ENCODE measurements at regions not wholly inside any gene's neighbourhood (a gene's known extent, or its start where the extent isn't known, plus 50 kb on each side); places are given as distances from the start of the nearest gene placed in this dataset.

- DNase-seq: no peak
- in situ Hi-C loops (cut with HindIII; ENCODE audit: low pct_ligation_motif_present, low pct_unique_long_range_greater_than_20kb, low sequenced_read_pairs): no loop called here
Observed at GRCh38 chr6:71103641-71104040, 146.8 kb upstream of the B3GAT2 start.

- DNase-seq: no peak
- in situ Hi-C loops (cut with HindIII; ENCODE audit: low pct_ligation_motif_present, low pct_unique_long_range_greater_than_20kb, low sequenced_read_pairs): no loop called here
Observed at GRCh38 chr6:71106276-71106675, 149.4 kb upstream of the B3GAT2 start.

GRCh38 chr6:71107911-71108420 lies 151.1 kb upstream of the B3GAT2 start:
- in situ Hi-C loops (cut with HindIII; ENCODE audit: low pct_ligation_motif_present, low pct_unique_long_range_greater_than_20kb, low sequenced_read_pairs): no loop called here
- DNase-seq: peak; percentile 67

- DNase-seq: no peak
- in situ Hi-C loops (cut with HindIII; ENCODE audit: low pct_ligation_motif_present, low pct_unique_long_range_greater_than_20kb, low sequenced_read_pairs): no loop called here
Observed at GRCh38 chr6:71114544-71114943, 157.7 kb upstream of the B3GAT2 start.

GRCh38 chr6:71114986-71115385 lies 158.1 kb upstream of the B3GAT2 start:
- in situ Hi-C loops (cut with HindIII; ENCODE audit: low pct_ligation_motif_present, low pct_unique_long_range_greater_than_20kb, low sequenced_read_pairs): no loop called here
- DNase-seq: no peak

GRCh38 chr6:71119560-71119959 lies 162.7 kb upstream of the B3GAT2 start:
- in situ Hi-C loops (cut with HindIII; ENCODE audit: low pct_ligation_motif_present, low pct_unique_long_range_greater_than_20kb, low sequenced_read_pairs): no loop called here
- DNase-seq: no peak

- DNase-seq: peak; percentile 43
- in situ Hi-C loops (cut with HindIII; ENCODE audit: low pct_ligation_motif_present, low pct_unique_long_range_greater_than_20kb, low sequenced_read_pairs): no loop called here
Observed at GRCh38 chr6:71123051-71123450, 165.6 kb upstream of the OGFRL1 start.

GRCh38 chr6:71124340-71124739 lies 164.3 kb upstream of the OGFRL1 start:
- no peak for DNase-seq
- in situ Hi-C loops (cut with HindIII; ENCODE audit: low pct_ligation_motif_present, low pct_unique_long_range_greater_than_20kb, low sequenced_read_pairs): no loop called here

GRCh38 chr6:71125216-71125615 lies 163.4 kb upstream of the OGFRL1 start:
- no peak for DNase-seq
- in situ Hi-C loops (cut with HindIII; ENCODE audit: low pct_ligation_motif_present, low pct_unique_long_range_greater_than_20kb, low sequenced_read_pairs): no loop called here

- in situ Hi-C loops (cut with HindIII; ENCODE audit: low pct_ligation_motif_present, low pct_unique_long_range_greater_than_20kb, low sequenced_read_pairs): no loop called here
Observed at GRCh38 chr6:71126506-71126905, 162.1 kb upstream of the OGFRL1 start.

GRCh38 chr6:71127374-71127773 lies 161.2 kb upstream of the OGFRL1 start:
- DNase-seq: no peak
- in situ Hi-C loops (cut with HindIII; ENCODE audit: low pct_ligation_motif_present, low pct_unique_long_range_greater_than_20kb, low sequenced_read_pairs): no loop called here

More at GRCh38 chr6:71126506-71126905, 162.1 kb upstream of the OGFRL1 start:
- no peak for DNase-seq

- in situ Hi-C loops (cut with HindIII; ENCODE audit: low pct_ligation_motif_present, low pct_unique_long_range_greater_than_20kb, low sequenced_read_pairs): no loop called here
- DNase-seq: no peak
Observed at GRCh38 chr6:71130277-71130676, 158.3 kb upstream of the OGFRL1 start.

GRCh38 chr6:71134929-71135642 lies 153.5 kb upstream of the OGFRL1 start:
- in situ Hi-C loops (cut with HindIII; ENCODE audit: low pct_ligation_motif_present, low pct_unique_long_range_greater_than_20kb, low sequenced_read_pairs): no loop called here
- DNase-seq: no peak

GRCh38 chr6:71137973-71138372 lies 150.6 kb upstream of the OGFRL1 start:
- DNase-seq: no peak
- in situ Hi-C loops (cut with HindIII; ENCODE audit: low pct_ligation_motif_present, low pct_unique_long_range_greater_than_20kb, low sequenced_read_pairs): no loop called here

GRCh38 chr6:71138376-71138775 lies 150.2 kb upstream of the OGFRL1 start:
- in situ Hi-C loops (cut with HindIII; ENCODE audit: low pct_ligation_motif_present, low pct_unique_long_range_greater_than_20kb, low sequenced_read_pairs): no loop called here
- DNase-seq: no peak

GRCh38 chr6:71139249-71139648 lies 149.4 kb upstream of the OGFRL1 start:
- in situ Hi-C loops (cut with HindIII; ENCODE audit: low pct_ligation_motif_present, low pct_unique_long_range_greater_than_20kb, low sequenced_read_pairs): no loop called here
- DNase-seq: no peak

GRCh38 chr6:71153755-71154325 lies 134.8 kb upstream of the OGFRL1 start:
- no peak for DNase-seq
- in situ Hi-C loops (cut with HindIII; ENCODE audit: low pct_ligation_motif_present, low pct_unique_long_range_greater_than_20kb, low sequenced_read_pairs): no loop called here

- DNase-seq: no peak
- in situ Hi-C loops (cut with HindIII; ENCODE audit: low pct_ligation_motif_present, low pct_unique_long_range_greater_than_20kb, low sequenced_read_pairs): no loop called here
Observed at GRCh38 chr6:71157345-71157744, 131.3 kb upstream of the OGFRL1 start.

- in situ Hi-C loops (cut with HindIII; ENCODE audit: low pct_ligation_motif_present, low pct_unique_long_range_greater_than_20kb, low sequenced_read_pairs): no loop called here
- DNase-seq: no peak
Observed at GRCh38 chr6:71164890-71165289, 123.7 kb upstream of the OGFRL1 start.

GRCh38 chr6:71168233-71168765 lies 120.3 kb upstream of the OGFRL1 start:
- DNase-seq: no peak
- in situ Hi-C loops (cut with HindIII; ENCODE audit: low pct_ligation_motif_present, low pct_unique_long_range_greater_than_20kb, low sequenced_read_pairs): no loop called here

Data from ACHN (cell line).